ENCODE measurements at regions not wholly inside any gene's neighbourhood (a gene's known extent, or its start where the extent isn't known, plus 50 kb on each side); places are given as distances from the start of the nearest gene placed in this dataset.
A peak's percentile ranks its signal among the peaks of the same experiment; 100 is the strongest.

DNA sequence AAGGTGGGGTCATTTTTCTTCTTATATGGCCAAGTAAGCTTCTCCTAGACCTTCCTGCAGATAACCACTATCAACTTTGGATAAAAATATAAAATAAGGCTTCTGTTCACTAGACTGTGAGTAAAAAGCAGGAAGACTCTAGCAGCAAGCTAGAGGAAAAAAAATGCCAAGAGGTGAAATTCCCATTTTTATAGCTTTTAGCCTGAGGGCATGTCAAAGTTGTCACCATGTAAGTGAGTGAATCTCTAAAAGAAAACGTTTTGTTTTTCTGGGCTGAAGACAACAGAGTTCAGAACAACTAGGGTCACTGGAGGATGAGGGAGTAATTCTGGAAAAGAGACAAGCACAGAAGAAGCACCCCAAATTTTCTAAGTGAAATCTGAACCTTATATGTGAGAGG, 143.9 kb upstream of the DIO3 start:
- Histone ChIP-seq H3K4me3 (ENCODE audit: low read length) (no peak overlapping the region), H3K36me3 (ENCODE audit: insufficient read depth, low read length) (no peaks in the 10 kb centered on the region), H3K4me1 (ENCODE audit: insufficient read depth, low read length) (no peaks in the 10 kb centered on the region), H3K9me3 (ENCODE audit: low read length) (no peaks in the 10 kb centered on the region), H3K27me3 (ENCODE audit: insufficient read depth, low read length, poor library complexity, severe bottlenecking) (peaks cover 9% of the 10 kb centered on the region), H3K27ac (ENCODE audit: low read depth, low read length) (no peak overlapping the region)
- Mint-ChIP-seq H3K9me3 (peaks cover 0 to 5% (median 0%) of the 10 kb centered on the region in 5 donors), H3K36me3 (no peaks in the 10 kb centered on the region), H3K27ac (no peak overlapping the region), H3K4me1 (no peaks in the 10 kb centered on the region), H3K27me3 (peaks cover 36 to 64% of the 10 kb centered on the region in 2 donors), H3K4me3 (no peak overlapping the region)
- ChIA-PET POLR2A (no interaction called here), CTCF (no interaction called here)
- no peak for DNase-seq

DNA sequence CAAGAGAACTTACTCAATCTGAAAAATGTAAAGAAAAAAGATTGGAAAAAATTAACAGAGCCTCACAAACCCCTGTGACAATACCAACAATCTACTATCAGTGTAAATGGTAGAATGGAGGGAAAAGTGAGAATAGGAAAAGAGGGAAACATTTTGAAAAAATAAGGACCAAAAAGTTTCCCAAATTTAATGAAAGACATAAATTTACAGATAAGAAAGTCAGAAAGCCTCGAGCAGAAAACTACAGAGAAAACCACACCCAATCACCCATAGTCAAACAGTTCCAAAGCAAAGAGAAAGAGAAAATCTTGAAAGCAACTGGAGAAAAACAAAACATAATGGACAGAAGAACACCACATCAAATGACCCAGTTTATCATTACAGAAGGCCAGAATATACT, 142.7 kb upstream of the DIO3 start:
- Histone ChIP-seq H3K27me3 (ENCODE audit: insufficient read depth, low read length, poor library complexity, severe bottlenecking) (peaks cover 9% of the 10 kb centered on the region), H3K9me3 (ENCODE audit: low read length) (no peaks in the 10 kb centered on the region), H3K4me3 (ENCODE audit: low read length) (no peak overlapping the region), H3K27ac (ENCODE audit: low read depth, low read length) (no peak overlapping the region), H3K36me3 (ENCODE audit: insufficient read depth, low read length) (no peaks in the 10 kb centered on the region), H3K4me1 (ENCODE audit: insufficient read depth, low read length) (no peaks in the 10 kb centered on the region)
- no peak overlapping the region for H3K4me3 Mint-ChIP-seq
- H3K27ac Mint-ChIP-seq, result no peak overlapping the region
- H3K36me3 Mint-ChIP-seq, result no peaks in the 10 kb centered on the region
- ChIA-PET POLR2A (no interaction called here), CTCF (no interaction called here)
- H3K27me3 Mint-ChIP-seq, result peaks cover 33 to 54% of the 10 kb centered on the region in 2 donors
- no peak for DNase-seq
- peaks cover 0 to 5% (median 2%) of the 10 kb centered on the region in 5 donors for H3K9me3 Mint-ChIP-seq
- no peaks in the 10 kb centered on the region for H3K4me1 Mint-ChIP-seq

DNA sequence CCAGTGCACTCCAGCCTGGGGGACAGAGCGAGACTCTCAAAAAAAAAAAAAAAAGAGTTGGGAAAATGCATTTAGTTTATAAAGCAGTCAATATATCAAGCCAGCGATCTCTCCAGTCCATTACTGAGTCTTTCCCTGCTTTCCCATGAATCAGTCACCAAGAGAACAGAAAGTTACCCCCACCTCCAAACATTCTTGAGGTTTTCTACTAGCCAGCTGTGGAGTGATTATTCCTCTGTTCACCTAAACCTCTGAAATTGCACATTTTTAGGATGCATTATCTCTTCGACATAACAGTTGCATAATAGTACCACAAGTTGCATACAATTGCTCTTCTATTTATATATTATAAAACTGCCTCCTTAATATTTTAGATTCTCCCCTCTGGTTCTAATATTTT, 134.8 kb upstream of the DIO3 start:
- H3K4me3 ChIP-seq (ENCODE audit: low read length), result no peak overlapping the region
- no peaks in the 10 kb centered on the region for H3K36me3 Mint-ChIP-seq
- peaks cover 15 to 48% of the 10 kb centered on the region in 2 donors for H3K27me3 Mint-ChIP-seq
- no peak overlapping the region for H3K4me3 Mint-ChIP-seq
- no peak overlapping the region for H3K27ac Mint-ChIP-seq
- H3K9me3 ChIP-seq (ENCODE audit: low read length), result no peaks in the 10 kb centered on the region
- no peaks in the 10 kb centered on the region for H3K4me1 Mint-ChIP-seq
- POLR2A ChIA-PET, result no interaction called here
- DNase-seq, result no peak
- peaks cover 12 to 21% (median 21%) of the 10 kb centered on the region in 5 donors for H3K9me3 Mint-ChIP-seq
- no peak overlapping the region for H3K27ac ChIP-seq (ENCODE audit: low read depth, low read length)
- H3K27me3 ChIP-seq (ENCODE audit: insufficient read depth, low read length, poor library complexity, severe bottlenecking), result peaks cover 7% of the 10 kb centered on the region
- no peaks in the 10 kb centered on the region for H3K4me1 ChIP-seq (ENCODE audit: insufficient read depth, low read length)
- no peaks in the 10 kb centered on the region for H3K36me3 ChIP-seq (ENCODE audit: insufficient read depth, low read length)
- CTCF ChIA-PET, result no interaction called here

DNA sequence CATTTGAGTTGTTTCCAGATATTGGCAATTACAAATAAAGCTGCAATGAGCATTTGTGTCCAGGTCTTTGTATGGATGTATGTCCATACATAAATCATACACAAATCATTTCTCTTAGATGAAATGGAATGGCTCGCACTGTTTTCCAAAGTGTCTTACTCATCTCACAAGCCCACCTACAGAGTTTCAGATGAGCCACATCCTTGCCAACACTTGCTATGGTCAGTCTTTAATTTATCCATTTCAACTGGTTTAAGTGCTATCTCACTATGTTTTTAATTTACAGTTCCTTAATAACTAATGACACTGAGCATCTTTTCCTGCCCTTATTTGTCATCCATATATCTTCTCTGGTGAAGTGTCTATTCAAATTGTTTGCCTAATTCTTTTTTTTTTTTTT, 132.9 kb upstream of the DIO3 start:
- H3K4me3 Mint-ChIP-seq, result no peak overlapping the region
- no peaks in the 10 kb centered on the region for H3K36me3 Mint-ChIP-seq
- peaks cover 24 to 62% of the 10 kb centered on the region in 2 donors for H3K27me3 Mint-ChIP-seq
- no peaks in the 10 kb centered on the region for H3K9me3 ChIP-seq (ENCODE audit: low read length)
- no peak overlapping the region for H3K27ac Mint-ChIP-seq
- ChIA-PET CTCF (no interaction called here), POLR2A (no interaction called here)
- no peaks in the 10 kb centered on the region for H3K4me1 ChIP-seq (ENCODE audit: insufficient read depth, low read length)
- no peak for DNase-seq
- no peak overlapping the region for H3K4me3 ChIP-seq (ENCODE audit: low read length)
- peaks cover 12% of the 10 kb centered on the region for H3K27me3 ChIP-seq (ENCODE audit: insufficient read depth, low read length, poor library complexity, severe bottlenecking)
- no peak overlapping the region for H3K27ac ChIP-seq (ENCODE audit: low read depth, low read length)
- H3K36me3 ChIP-seq (ENCODE audit: insufficient read depth, low read length), result no peaks in the 10 kb centered on the region
- peaks cover 12 to 21% (median 17%) of the 10 kb centered on the region in 5 donors for H3K9me3 Mint-ChIP-seq
- no peaks in the 10 kb centered on the region for H3K4me1 Mint-ChIP-seq

DNA sequence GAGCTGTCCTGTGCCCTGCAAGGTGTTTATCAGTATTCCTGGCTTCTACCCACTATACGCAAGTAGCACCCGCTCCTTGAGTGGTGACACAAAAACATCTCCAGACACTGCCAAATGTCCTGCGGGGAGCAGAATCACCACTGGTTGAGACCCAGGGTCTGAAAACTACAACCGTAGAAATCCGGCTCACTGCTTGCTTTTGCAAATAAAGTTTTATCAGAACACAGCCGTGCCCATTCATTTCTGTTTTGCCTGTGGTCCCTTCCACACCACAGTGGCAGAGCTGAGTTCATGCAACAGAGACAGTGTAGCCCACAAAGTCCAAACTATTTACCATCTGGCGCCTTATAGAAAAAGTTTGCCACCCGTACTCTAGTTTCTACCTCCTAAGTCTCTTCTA, 125.7 kb upstream of the DIO3 start:
- no peaks in the 10 kb centered on the region for H3K36me3 ChIP-seq (ENCODE audit: insufficient read depth, low read length)
- ChIA-PET CTCF (no interaction called here), POLR2A (no interaction called here)
- no peaks in the 10 kb centered on the region for H3K36me3 Mint-ChIP-seq
- no peak overlapping the region for H3K4me3 Mint-ChIP-seq
- peaks cover 0 to 2% (median 0%) of the 10 kb centered on the region in 5 donors for H3K9me3 Mint-ChIP-seq
- peaks cover 5% of the 10 kb centered on the region for H3K27me3 ChIP-seq (ENCODE audit: insufficient read depth, low read length, poor library complexity, severe bottlenecking)
- no peak for DNase-seq
- peaks cover 0 to 2% (median 0%) of the 10 kb centered on the region in 3 donors for H3K4me1 Mint-ChIP-seq
- no peak overlapping the region for H3K27ac ChIP-seq (ENCODE audit: low read depth, low read length)
- peak overlapping the region in 1 of 8 donors; percentile 58 for H3K27ac Mint-ChIP-seq
- no peak overlapping the region for H3K4me3 ChIP-seq (ENCODE audit: low read length)
- H3K27me3 Mint-ChIP-seq, result peaks cover 33 to 47% of the 10 kb centered on the region in 2 donors
- no peaks in the 10 kb centered on the region for H3K4me1 ChIP-seq (ENCODE audit: insufficient read depth, low read length)
- no peaks in the 10 kb centered on the region for H3K9me3 ChIP-seq (ENCODE audit: low read length)

DNA sequence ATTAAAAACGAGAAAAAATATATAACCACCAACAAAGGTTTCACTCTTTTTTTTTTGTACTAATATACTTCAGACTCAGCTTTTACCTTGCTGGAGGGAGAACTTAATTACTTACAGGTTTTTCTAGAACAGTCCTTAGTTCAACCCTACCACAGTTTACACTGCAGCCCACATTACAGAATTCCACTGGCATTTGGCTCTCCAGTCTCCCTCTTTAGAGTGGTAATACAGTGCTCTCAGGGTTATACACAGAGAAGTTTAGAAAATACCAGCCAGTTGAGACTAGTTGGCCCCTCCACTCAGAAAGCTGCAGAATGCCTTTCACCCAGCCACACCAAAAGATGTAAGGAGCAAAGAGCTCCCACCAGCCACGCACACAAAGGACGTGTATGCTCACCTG, 122.3 kb upstream of the DIO3 start:
- Histone ChIP-seq H3K27me3 (ENCODE audit: insufficient read depth, low read length, poor library complexity, severe bottlenecking) (peaks cover 6% of the 10 kb centered on the region), H3K4me3 (ENCODE audit: low read length) (no peak overlapping the region), H3K9me3 (ENCODE audit: low read length) (no peaks in the 10 kb centered on the region), H3K4me1 (ENCODE audit: insufficient read depth, low read length) (peaks cover 22% of the 10 kb centered on the region), H3K36me3 (ENCODE audit: insufficient read depth, low read length) (no peaks in the 10 kb centered on the region), H3K27ac (ENCODE audit: low read depth, low read length) (no peak overlapping the region)
- POLR2A ChIA-PET, result no interaction called here
- DNase-seq, result no peak
- Mint-ChIP-seq H3K4me1 (peaks cover 18 to 30% (median 21%) of the 10 kb centered on the region in 3 donors), H3K27me3 (peaks cover 33 to 48% of the 10 kb centered on the region in 2 donors), H3K27ac (no peak overlapping the region), H3K4me3 (no peak overlapping the region), H3K9me3 (peaks cover 0 to 5% (median 0%) of the 10 kb centered on the region in 5 donors), H3K36me3 (no peaks in the 10 kb centered on the region)
- CTCF ChIA-PET, result no interaction called here

DNA sequence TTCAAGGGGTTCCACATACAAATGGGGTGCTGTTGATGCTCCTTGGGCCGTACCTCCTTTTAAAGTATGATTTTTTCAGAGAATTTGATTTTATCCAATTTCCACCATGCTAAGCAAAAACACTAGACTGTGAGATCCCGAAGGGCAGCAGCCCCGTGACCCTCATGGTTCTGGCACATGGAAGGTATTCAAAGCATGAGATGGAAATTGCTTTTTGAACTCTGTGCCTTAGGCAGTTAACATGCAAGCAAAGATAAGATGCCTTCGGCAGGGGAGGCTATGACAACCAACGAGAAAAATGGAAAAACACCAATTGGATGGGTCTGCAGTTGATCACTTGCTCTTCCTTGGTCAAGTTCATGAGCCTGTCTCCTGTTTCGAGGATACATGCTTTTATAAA, 120.8 kb upstream of the DIO3 start:
- Mint-ChIP-seq H3K27ac (no peak overlapping the region), H3K27me3 (peaks cover 27 to 50% of the 10 kb centered on the region in 2 donors), H3K4me3 (no peak overlapping the region), H3K9me3 (peaks cover 0 to 5% (median 0%) of the 10 kb centered on the region in 5 donors), H3K36me3 (no peaks in the 10 kb centered on the region), H3K4me1 (peaks cover 24 to 37% (median 28%) of the 10 kb centered on the region in 3 donors)
- Histone ChIP-seq H3K4me1 (ENCODE audit: insufficient read depth, low read length) (peaks cover 28% of the 10 kb centered on the region), H3K36me3 (ENCODE audit: insufficient read depth, low read length) (no peaks in the 10 kb centered on the region), H3K9me3 (ENCODE audit: low read length) (no peaks in the 10 kb centered on the region), H3K27me3 (ENCODE audit: insufficient read depth, low read length, poor library complexity, severe bottlenecking) (peaks cover 15% of the 10 kb centered on the region), H3K27ac (ENCODE audit: low read depth, low read length) (no peak overlapping the region), H3K4me3 (ENCODE audit: low read length) (no peak overlapping the region)
- DNase-seq, result no peak
- CTCF ChIA-PET, result no interaction called here
- POLR2A ChIA-PET, result interaction anchor here (0.6 kb wide), 1 partner anchor 879 kb away, joined by 7 read pairs; the partner anchor contains the start of gene ZNF839

DNA sequence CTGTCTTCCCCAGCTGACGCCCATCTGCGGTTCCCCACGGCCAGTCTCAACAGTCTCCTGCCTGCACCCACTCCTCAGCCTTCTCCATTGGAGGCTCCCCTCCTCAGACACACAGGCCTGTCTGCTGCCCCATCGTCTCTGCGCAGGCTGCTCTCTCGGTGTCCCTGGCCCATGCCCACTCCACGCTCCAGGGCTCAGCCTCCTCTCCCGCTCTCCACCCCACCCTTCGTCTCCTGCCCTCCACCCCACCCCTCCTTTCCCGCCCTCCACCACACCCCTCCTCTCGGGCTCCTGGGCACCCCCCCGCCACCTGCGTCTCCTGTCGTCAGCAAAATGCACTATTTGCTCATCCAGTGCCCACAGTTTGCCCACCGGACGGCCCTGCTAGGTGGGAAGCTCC, 119.6 kb upstream of the DIO3 start:
- H3K4me3 Mint-ChIP-seq, result no peak overlapping the region
- peaks cover 28 to 49% of the 10 kb centered on the region in 2 donors for H3K27me3 Mint-ChIP-seq
- H3K4me1 Mint-ChIP-seq, result peaks cover 24 to 40% (median 33%) of the 10 kb centered on the region in 3 donors
- H3K4me3 ChIP-seq (ENCODE audit: low read length), result no peak overlapping the region
- H3K36me3 ChIP-seq (ENCODE audit: insufficient read depth, low read length), result no peaks in the 10 kb centered on the region
- POLR2A ChIA-PET, result no interaction called here
- CTCF ChIA-PET, result no interaction called here
- H3K4me1 ChIP-seq (ENCODE audit: insufficient read depth, low read length), result peaks cover 29% of the 10 kb centered on the region
- H3K9me3 Mint-ChIP-seq, result peaks cover 0 to 5% (median 0%) of the 10 kb centered on the region in 5 donors
- H3K27ac ChIP-seq (ENCODE audit: low read depth, low read length), result no peak overlapping the region
- no peaks in the 10 kb centered on the region for H3K9me3 ChIP-seq (ENCODE audit: low read length)
- DNase-seq, result no peak
- H3K36me3 Mint-ChIP-seq, result no peaks in the 10 kb centered on the region
- H3K27ac Mint-ChIP-seq, result no peak overlapping the region
- H3K27me3 ChIP-seq (ENCODE audit: insufficient read depth, low read length, poor library complexity, severe bottlenecking), result peaks cover 25% of the 10 kb centered on the region

DNA sequence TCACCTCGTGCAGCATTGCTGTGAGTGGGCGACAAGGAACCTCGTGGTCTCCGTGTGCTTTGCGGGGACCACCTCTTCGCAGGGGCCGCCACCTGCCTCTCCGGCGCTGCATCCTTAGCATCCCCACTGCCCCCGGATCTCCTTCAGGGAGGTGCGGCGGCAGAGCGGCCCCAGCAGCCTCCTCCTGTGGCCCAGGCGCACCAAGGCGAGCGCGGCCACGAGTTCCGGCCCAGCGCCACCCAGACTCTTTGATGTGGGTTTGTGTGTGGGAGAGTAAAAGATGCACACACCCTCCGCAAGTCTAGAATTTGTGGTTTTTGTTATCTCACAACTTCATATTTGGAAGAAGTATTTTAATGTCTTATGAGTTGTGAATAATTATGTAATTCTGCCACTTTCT, 118.8 kb upstream of the DIO3 start:
- Histone ChIP-seq H3K4me1 (ENCODE audit: insufficient read depth, low read length) (peaks cover 29% of the 10 kb centered on the region), H3K27ac (ENCODE audit: low read depth, low read length) (no peak overlapping the region), H3K36me3 (ENCODE audit: insufficient read depth, low read length) (no peaks in the 10 kb centered on the region), H3K4me3 (ENCODE audit: low read length) (peak overlapping the region; percentile 47), H3K27me3 (ENCODE audit: insufficient read depth, low read length, poor library complexity, severe bottlenecking) (peaks cover 32% of the 10 kb centered on the region), H3K9me3 (ENCODE audit: low read length) (no peaks in the 10 kb centered on the region)
- Mint-ChIP-seq H3K27me3 (peaks cover 32 to 51% of the 10 kb centered on the region in 2 donors), H3K36me3 (no peaks in the 10 kb centered on the region), H3K4me1 (peaks cover 24 to 40% (median 33%) of the 10 kb centered on the region in 3 donors), H3K9me3 (peaks cover 0 to 5% (median 0%) of the 10 kb centered on the region in 5 donors), H3K4me3 (peak overlapping the region; percentile 42 to 88 (median 65)), H3K27ac (peak overlapping the region in 4 of 8 donors; percentile 14 to 70 (median 64))
- POLR2A ChIA-PET, result no interaction called here
- CTCF ChIA-PET, result no interaction called here
- peak; percentile 26 to 76 (median 68) for DNase-seq
